AG08396 (cell line): ENCODE measurements at regions not wholly inside any gene's neighbourhood (a gene's known extent, or its start where the extent isn't known, plus 50 kb on each side); places are given as distances from the start of the nearest gene placed in this dataset.
"Not testable (repeated sequence)": the region's sequence is repeated elsewhere in the genome, so short reads cannot be mapped to it uniquely, and the experiment has no call there.

Experiments
- DNase-seq: peaks from one replicate; pipeline ENCODE4 v3.0.0; 2012; ENCODE audit warnings: low spot score, mixed read lengths

DNA sequence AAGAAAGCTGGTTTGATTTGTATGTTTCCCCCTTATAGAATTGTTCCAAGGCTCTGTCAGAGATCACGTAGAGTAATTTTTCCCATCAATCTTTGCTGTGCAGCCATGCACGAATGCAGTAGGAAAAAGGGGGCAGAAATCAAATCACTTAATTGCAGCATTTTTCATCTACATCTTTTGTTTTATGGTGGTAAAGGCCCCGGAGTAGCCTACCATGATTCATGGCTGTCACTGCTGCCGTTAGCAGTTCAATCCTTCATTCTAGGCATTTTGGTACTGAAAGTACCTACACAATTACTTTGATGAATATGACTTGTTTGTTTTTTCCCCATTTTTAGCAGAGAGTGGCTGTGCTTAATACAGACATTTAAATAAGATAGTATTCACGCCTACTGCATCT, 631.9 kb upstream of the MMS22L start:
- no peak for DNase-seq

DNA sequence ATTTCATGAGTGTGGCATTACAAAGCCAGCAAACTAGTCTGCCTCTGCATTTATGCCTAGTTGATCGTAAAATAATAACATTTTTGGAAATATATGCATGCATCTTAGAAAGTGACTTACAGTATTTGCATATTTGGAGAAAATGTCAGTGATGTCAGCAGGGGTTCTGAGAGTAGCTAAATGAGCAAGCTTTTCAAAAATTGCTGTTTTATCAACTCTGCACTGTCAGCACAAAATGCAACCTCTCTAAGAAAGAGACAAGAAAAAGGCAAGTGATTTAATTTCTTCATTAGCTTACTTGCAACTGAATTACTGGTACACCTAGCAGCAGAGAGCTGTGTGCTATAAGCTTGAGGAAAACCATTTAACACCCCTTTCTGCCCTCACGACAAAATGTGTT, 632.5 kb upstream of the MMS22L start:
- DNase-seq: no peak

DNA sequence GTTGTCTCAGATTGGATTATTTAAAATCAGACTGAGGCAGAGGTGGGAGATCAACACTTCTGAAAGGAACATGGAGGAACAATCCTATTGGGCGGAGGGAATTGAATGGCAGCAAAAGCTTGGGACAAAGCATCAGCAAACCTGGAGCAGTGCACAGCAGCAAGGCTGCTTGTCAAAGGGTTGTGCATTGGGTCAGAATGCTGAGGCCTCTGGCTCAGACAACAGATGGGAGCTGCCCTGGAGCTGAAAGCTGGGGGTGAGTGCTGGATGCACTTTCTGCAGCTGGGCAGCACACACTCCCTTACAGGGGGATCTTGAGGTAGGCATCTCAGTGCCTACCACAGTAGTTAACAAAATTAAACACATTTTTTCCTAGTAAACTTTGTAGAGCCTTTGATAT, 634.4 kb upstream of the MMS22L start:
- DNase-seq: no peak

DNA sequence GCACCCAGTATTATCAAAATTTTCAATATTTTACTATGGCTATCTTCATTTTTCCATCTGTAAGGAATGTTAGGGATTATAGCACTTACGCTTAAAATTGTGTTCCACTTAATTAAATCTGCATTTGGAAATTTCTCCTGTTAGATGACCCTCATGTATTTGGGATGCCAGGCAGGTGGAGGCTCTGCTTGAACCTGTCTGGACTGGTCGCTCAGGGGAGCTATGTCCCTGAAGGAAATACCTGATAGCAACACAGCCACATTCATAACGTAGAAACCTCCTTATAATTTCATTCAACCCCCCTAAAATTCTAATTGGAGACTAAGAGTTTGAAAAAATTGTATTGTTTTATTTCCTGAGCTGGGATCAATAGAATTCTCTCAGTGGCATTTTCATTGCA, 636.0 kb upstream of the MMS22L start:
- no peak for DNase-seq

DNA sequence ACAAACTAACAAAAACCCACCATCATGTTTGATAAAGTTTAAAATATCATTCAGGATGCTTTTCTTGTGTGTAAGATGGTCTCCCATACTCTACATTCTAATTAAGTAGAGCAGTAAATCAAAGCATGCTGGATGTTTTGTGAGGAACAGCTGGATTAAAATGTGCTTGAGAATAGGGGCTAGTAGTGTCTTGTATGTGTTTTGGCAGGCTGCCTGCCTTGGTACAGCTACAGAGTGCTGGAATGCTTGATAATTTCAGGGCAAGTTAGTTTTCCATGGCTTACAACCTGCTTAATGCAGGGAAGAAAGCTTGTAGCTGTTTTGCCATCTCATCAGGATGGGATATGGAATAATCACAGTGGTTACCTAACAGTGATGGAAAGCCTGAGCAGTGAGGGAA, 636.6 kb upstream of the MMS22L start:
- no peak for DNase-seq

DNA sequence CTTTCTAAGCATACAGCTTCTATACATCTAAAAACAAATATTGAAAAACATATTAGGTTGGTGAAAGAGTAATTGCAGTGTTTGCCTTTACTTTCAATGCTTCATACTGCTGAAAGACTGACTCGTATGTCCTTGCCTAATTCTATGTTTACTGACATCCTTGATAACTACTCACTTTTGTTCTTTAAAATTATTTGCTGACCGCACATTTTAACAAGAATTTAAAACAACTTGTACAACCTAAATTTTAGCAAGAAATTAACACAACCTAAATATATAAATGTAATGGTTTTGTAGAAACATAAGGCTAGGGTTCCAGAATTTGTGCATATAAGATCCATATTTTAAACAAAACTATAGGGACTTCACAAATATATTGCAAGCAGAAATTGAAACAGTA, 640.2 kb upstream of the MMS22L start:
- no peak for DNase-seq

DNA sequence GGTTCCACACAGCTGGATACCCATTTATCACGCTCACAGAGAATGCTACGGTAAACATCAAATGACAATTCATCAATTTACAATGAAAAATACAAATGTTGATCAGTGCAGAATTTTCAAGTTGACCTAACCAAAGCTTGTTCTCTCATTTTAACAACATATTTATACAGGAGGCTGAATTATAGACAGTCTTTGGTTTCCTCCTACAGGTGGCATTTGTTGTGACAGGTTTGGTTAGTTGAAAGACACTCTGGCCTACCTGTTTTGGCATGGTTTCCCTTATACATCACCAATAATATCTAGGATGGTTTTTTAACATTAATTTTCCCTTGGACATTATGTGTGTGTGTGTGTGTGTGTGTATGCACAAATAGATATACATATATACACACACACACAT, 642.5 kb upstream of the MMS22L start:
- DNase-seq: no peak

DNA sequence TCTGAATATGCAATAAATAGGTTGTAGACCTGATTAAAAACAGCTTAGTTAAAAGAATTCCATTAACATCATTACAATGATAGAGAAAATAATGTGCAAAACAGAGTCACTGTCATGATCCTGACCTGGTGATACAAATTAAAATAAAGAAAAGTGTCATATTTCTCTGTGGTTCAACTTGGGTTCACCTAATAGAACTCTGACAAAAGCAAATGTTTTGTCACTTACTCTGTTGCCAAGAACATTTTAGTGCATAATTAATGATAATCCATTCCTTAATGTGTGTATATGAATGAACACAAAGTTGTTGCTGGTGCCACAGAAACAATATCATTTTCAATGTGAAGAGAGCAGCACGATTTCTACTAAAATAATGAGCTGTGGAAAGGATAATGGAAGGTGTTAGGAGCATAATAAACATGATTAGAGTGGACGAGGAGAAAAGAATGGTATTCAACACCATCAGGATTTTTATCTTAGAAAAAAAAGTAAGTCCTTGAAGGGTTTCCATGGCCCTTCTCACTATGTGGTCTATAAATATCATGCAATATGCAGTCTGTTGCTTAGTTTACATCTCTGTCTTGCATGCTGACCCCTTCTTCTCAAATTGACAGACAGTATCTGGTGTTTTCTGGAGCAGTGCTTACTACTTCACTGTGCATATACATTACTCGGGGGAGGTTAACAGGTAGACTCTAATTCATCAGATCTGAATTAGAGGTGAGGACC, 656.6 kb upstream of the MMS22L start:
- DNase-seq: no peak

DNA sequence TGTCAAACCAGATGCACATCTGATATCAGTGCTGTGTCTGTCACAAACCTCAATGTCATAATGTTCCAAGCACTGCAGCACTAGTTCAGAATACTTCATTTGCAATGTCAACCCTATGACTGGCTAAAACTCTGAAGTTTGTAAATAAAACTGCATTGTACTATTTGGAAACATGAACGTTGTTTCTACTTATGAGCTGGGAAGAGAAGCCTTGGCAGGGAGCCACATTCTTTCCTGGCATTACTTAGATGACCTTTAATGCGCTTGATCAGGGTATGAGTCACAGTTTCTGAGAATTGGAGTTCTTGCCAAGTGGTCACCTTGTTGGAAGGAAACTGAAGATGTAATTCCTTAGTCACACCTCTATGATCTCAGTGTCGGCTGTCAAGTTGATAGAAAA, 664.8 kb upstream of the MMS22L start:
- DNase-seq: peak; percentile 1

DNA sequence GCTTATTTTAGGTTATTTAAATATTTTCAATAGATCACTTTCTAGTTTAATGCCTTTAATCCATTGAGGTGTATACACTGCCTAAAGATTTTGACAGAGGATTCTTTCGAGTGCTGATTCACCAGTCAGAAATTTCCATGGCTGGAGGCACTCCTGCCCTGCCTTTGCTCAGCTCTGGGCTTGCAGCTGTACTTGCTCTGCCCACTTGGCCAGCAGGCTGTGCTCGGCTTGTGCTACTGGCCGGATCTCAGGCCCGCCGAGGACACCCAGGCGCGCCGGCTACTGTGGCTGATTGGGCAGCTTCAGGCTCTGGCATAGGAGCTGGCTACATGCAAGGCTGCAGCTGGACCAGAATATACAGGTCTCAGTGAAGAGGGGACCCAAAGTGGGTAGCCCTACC, 675.1 kb upstream of the MMS22L start:
- no peak for DNase-seq

DNA sequence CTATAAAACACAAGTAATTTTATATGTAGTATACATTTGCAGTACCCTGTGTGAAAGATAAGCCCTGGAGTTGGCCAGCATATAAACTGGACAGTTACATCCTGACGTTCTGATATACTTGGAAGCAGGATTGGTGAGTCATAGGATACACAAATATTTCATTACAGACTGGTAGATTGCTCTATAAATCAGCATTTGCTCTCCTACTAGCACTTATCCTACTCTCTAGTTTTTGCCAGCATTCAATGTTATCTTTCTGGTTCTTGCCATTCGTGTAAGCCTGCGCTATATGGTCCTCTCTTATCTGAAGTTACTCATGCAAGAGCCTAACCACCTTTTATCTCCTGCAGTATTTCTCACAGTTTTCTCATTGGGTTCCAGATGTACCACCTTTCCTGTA, 680.2 kb upstream of the MMS22L start:
- no peak for DNase-seq

DNA sequence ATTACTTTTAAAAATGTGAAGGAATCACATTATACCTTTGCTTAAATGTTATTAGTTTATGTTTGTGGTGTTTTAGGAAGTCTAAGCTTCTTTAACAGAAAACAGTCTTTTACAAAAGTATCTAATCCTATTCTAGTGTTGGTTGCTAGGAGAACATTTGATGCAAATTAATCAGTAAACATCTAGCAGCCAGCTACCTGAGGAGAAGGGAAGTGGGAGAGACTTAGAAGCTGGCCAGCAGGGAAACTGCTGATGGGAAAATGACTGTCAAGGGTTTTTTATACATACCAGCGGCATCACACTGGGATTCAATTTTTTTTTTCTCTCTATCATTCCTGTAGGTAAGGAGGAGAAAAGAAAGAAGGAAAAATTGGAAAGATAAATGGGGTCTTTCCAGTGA, 686.0 kb upstream of the MMS22L start:
- no peak for DNase-seq

DNA sequence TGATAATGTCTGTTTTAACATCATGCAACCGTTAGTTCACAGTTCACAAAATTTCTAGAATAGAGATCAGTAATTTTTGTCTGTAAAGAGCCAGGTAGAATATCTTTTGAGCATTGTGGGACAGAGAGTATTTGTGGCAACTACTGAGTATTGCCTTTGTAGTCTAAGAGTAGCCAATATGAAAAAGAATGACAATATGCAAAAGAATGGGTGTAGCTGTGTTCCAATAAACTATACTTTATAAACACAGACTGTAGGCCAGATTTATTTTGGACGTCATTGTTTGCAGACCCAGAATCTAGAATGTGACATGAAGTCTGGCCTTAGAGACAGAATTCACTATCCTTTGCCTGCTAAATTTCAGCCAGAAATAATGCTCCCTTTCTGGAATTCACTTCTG, 694.1 kb upstream of the MMS22L start:
- no peak for DNase-seq

DNA sequence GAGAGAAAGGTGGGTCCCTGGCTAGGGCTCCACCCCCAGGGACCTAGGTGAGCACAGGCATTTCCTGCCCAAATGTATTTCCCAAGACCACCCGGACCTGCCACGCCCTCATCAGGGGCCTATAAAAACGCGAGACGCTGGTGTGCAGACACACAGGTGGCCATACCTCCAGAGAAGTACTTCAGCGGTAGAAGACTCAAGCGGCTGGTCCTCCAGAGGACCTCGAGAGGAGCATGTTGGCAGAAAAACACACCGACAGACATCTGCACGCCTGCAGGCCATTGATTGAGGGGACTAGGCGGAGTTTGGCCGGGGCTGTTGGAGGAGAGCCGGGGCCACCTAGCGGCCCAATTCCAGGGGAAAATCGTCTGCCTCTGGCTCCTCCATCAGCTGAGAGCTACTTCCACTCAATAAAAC, 695.8 kb upstream of the MMS22L start:
- no peak for DNase-seq

DNA sequence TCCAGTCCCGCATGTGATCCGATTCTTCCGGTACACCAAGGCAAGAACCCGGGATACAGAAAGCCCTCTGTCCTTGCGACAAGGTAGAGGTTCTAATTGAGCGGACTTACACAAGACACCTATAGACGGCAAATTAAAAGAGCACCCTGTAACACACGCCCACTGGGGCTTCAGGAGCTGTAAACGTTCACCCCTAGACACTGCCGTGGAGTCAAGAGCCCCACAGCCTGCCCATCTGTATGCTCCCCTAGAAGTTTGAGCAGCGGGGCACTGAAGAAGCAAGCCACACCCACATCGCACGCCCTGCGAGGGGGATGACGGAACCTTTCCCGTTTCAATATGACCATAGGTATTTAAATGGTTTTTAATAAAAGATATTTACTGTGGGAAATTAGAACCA, 696.3 kb upstream of the MMS22L start:
- DNase-seq: not testable (repeated sequence)

DNA sequence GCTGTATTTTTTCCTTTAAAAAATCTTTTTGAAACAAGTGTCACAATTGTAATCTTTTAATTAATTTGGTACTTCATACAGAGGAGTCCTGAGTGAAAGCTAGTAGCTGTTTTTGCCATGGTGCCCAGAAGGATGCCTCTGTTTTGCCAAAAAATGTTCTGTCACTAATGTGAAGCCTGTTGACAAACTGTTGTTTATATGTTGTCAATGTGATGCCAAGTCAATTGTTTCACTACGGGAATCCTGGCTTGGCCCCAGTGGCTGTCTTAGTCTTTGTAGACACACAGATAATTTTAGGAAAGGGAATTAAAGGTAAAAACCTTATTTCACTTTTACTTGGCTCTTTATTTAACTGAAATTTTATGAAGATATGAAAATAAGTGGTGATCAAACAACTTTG, 706.4 kb upstream of the MMS22L start:
- no peak for DNase-seq

DNA sequence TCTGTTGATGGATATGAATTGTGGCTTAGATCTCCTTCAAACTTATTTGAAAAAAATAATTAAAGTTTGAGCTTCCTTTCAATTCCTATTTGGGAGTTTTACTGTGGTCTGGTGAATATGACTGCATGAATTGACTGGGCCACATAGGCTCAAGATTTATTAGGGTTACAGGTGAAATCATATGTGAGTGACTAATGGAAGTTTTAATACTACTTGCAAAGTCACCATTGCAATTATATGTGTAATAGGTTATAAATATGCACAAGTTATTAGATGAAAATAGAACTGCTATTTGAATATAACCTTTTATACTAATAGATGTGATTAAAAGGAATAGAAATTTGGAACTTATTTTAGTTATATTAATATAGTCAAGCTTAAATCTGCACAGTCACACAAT, 712.1 kb upstream of the MMS22L start:
- DNase-seq: no peak

DNA sequence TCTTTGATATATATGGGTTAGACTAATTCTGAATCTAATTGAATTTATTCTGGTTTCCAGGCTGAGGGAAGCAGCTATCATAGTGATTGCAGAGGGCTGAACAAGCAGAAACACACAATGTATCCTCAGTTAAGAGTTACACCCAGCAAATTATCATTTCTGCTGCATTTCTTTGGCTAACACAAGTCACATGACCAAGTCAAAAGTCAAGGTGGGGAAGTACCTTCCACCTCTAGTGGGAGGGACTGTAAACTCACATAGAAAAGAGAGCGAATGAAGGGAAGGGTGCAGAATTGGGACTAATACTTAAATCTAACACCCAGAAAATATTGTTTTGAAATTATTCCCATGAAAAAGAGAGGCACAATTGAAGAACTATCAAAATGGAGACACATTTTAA, 719.7 kb upstream of the MMS22L start:
- no peak for DNase-seq

DNA sequence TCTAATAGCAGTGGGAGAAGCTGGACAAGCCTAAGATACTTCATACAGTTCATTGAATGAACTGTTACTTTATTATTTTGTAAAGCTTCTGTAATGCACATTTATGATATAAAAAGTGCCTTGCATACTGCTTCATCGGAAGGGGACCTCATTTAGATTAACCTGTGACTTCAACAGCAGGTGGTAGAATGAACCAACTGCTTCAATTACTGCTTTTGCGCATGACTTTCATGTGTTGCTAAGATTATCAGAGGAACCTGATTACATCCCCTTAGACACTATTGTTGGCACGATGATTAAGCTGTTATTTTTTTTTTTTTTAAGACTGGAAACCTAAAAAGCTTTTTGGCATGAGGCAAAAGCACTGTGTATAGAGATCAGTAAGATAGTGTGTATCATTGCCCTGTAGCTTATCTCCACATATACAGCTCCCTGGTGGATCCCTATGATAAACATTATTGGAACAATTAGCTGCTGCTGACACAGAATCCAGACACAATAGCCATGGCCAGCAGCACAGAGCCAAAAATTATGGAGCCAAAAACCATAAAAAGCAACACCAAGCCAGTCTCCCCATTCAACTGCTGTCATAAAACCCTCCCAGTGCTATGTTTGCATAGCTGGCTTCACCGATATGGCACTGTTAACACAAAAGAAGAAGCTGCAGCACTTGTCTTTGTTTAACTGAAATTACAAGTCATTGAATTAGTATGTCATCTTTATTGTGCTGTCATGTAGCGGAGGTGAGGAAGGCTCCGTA, 731.6 kb upstream of the MMS22L start:
- DNase-seq: no peak

DNA sequence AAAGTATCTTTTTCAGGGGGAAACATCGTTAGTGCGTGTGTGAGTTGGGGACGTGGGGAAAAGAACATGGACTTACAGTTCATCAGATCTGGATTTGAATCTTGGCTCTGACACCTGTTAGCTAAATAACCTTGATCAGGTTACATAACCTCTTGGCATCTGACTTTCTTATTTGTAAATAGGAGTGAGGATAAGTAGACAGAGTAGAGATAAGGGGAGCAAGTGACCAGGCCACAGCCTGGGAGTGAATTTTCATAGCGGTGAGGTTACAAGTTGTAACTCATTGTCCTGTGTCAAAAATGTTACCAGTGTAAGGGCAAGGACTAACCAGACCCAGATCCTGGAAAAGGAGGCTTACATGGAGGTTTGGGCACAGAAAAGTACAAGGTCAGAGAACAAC, 733.5 kb upstream of the MMS22L start:
- DNase-seq: no peak

DNA sequence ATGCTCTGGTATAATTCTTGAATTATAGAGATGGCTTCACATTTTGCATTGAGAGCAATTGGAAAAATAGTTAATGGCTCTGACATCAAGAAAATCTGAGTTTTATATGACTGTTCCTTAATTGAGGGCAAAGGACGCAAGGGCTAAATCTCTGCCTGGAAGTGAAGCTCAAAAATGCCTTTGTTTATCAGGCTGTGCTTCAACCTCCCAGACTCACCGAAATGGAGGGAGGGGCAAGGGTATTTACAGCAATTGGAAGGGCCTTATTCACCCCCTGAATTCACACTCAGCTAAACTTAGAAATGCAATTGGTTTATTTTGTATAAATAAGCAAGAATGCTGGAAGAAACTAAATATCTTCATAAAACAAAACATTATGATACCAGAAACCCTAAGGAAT, 737.2 kb upstream of the MMS22L start:
- DNase-seq: no peak

DNA sequence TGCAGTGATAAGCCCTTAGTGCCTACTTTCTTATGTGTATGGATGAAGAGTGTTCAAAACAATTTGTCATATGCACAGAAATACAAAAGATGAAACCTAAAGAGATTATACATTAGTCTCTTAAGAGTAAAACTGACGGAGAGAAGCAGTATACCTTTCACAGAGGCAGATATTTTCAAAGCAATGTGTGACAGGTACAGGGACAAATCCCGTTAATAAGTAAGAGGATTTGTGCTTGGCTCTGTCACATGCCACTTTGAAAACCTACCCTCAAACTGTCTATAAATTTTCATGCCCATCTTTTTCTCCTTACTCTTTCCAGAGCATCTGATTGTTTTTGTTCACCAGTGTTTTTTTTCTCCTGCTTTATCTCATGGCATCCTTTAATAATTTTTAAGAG, 741.3 kb upstream of the MMS22L start:
- no peak for DNase-seq

DNA sequence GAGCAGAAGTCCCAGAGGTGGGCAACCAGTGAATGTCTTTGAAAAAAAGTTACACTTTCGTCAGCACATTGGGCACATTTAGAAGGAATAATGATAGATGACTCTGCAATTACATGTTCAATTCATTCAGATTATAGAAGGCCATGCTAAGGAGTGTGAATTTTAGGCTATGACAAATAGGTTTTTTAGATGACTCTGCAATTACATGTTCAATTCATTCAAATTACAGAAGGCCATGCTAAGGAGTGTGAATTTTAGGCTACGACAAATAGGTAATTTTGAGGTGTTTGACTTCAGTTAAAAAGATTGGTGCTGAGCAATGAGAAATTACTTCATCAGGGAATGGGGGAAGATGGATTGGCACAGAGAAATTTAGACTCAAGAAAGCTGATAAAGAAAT, 744.9 kb upstream of the MMS22L start:
- no peak for DNase-seq

DNA sequence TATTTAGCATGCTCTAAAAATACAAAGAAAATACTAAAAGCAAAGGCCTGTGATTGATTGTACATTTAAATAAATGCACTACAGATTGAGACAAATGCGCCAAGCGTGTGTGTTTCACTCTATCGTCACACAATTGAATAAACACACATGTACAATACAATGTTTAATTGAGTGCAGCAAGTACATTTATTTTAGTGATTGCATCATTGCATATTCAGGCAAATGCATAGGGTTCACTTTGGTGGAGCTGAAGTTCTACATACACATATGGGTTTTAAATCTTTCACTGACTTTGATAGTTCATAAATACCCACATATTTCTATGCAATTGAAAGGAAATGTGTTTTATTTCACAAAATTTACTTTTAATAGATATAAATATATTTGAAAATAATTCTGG, 750.6 kb upstream of the MMS22L start:
- DNase-seq: no peak
